Activated naive CD8-positive, alpha-beta T cell (primary cell): ENCODE measurements at regions not wholly inside any gene's neighbourhood (a gene's known extent, or its start where the extent isn't known, plus 50 kb on each side); places are given as distances from the start of the nearest gene placed in this dataset.

Source experiments
- H3K27ac Mint-ChIP-seq: one replicate; pipeline ENCODE4 v1.8.0; 2021; ENCODE audit warnings: mixed read lengths
- H3K27me3 Mint-ChIP-seq: one replicate; pipeline ENCODE4 v1.8.0; 2021; ENCODE audit warnings: mixed read lengths
- H3K36me3 Mint-ChIP-seq: one replicate; pipeline ENCODE4 v1.8.0; 2021; ENCODE audit warnings: mixed read lengths
- H3K4me1 Mint-ChIP-seq: one replicate; pipeline ENCODE4 v1.8.0; 2021; ENCODE audit warnings: low read depth, mixed read lengths
- H3K4me3 Mint-ChIP-seq: one replicate; pipeline ENCODE4 v1.8.0; 2021; ENCODE audit warnings: mild to moderate bottlenecking, mixed read lengths
- H3K9me3 Mint-ChIP-seq: one replicate; pipeline ENCODE4 v1.8.0; 2021; ENCODE audit warnings: low read depth, mixed read lengths

GRCh38 chr13:106917673-106918556 is 350.0 kb upstream of the ARGLU1 start:
- Mint-ChIP-seq H3K4me3 (peak overlapping the region; percentile 70), H3K27ac (no peak overlapping the region), H3K9me3 (no peaks in the 10 kb centered on the region), H3K4me1 (peaks cover 13% of the 10 kb centered on the region), H3K36me3 (no peaks in the 10 kb centered on the region), H3K27me3 (peaks cover 26% of the 10 kb centered on the region)

- Mint-ChIP-seq H3K27ac (no peak overlapping the region), H3K9me3 (no peaks in the 10 kb centered on the region), H3K36me3 (no peaks in the 10 kb centered on the region), H3K4me1 (peaks cover 13% of the 10 kb centered on the region), H3K27me3 (peaks cover 22% of the 10 kb centered on the region), H3K4me3 (peak overlapping the region; percentile 70)
Measured at GRCh38 chr13:106917024-106917571, 349.2 kb upstream of the ARGLU1 start.

- Mint-ChIP-seq H3K27me3 (peaks cover 20% of the 10 kb centered on the region), H3K9me3 (no peaks in the 10 kb centered on the region), H3K4me3 (peak overlapping the region; percentile 54), H3K27ac (no peak overlapping the region), H3K36me3 (no peaks in the 10 kb centered on the region), H3K4me1 (peaks cover 13% of the 10 kb centered on the region)
Measured at GRCh38 chr13:106916329-106916976, 348.5 kb upstream of the ARGLU1 start.

- Mint-ChIP-seq H3K4me3 (peak overlapping the region; percentile 6), H3K4me1 (peaks cover 13% of the 10 kb centered on the region), H3K27ac (no peak overlapping the region), H3K9me3 (no peaks in the 10 kb centered on the region), H3K36me3 (no peaks in the 10 kb centered on the region), H3K27me3 (peaks cover 13% of the 10 kb centered on the region)
Measured at GRCh38 chr13:106915146-106915545, 347.2 kb upstream of the ARGLU1 start.

GRCh38 chr13:106911627-106912026 is 343.7 kb upstream of the ARGLU1 start:
- peaks cover 10% of the 10 kb centered on the region for H3K27me3 Mint-ChIP-seq
- no peak overlapping the region for H3K27ac Mint-ChIP-seq
- H3K4me3 Mint-ChIP-seq, result no peak overlapping the region
- no peaks in the 10 kb centered on the region for H3K36me3 Mint-ChIP-seq
- H3K4me1 Mint-ChIP-seq, result peaks cover under 1% of the 10 kb centered on the region
- no peaks in the 10 kb centered on the region for H3K9me3 Mint-ChIP-seq

- H3K27ac Mint-ChIP-seq, result no peak overlapping the region
- no peak overlapping the region for H3K4me3 Mint-ChIP-seq
- H3K4me1 Mint-ChIP-seq, result no peaks in the 10 kb centered on the region
- H3K9me3 Mint-ChIP-seq, result no peaks in the 10 kb centered on the region
- H3K27me3 Mint-ChIP-seq, result peaks cover 10% of the 10 kb centered on the region
- no peaks in the 10 kb centered on the region for H3K36me3 Mint-ChIP-seq
Measured at GRCh38 chr13:106911020-106911419, 343.1 kb upstream of the ARGLU1 start.

GRCh38 chr13:106906426-106906996 is 338.6 kb upstream of the ARGLU1 start:
- no peak overlapping the region for H3K4me3 Mint-ChIP-seq
- H3K4me1 Mint-ChIP-seq, result no peaks in the 10 kb centered on the region
- no peaks in the 10 kb centered on the region for H3K27me3 Mint-ChIP-seq
- no peaks in the 10 kb centered on the region for H3K9me3 Mint-ChIP-seq
- H3K36me3 Mint-ChIP-seq, result no peaks in the 10 kb centered on the region
- H3K27ac Mint-ChIP-seq, result no peak overlapping the region

GRCh38 chr13:106905380-106906162 is 337.6 kb upstream of the ARGLU1 start:
- H3K9me3 Mint-ChIP-seq, result no peaks in the 10 kb centered on the region

GRCh38 chr13:106899442-106899841 is 331.5 kb upstream of the ARGLU1 start:
- no peak overlapping the region for H3K27ac Mint-ChIP-seq
- no peaks in the 10 kb centered on the region for H3K36me3 Mint-ChIP-seq
- no peaks in the 10 kb centered on the region for H3K27me3 Mint-ChIP-seq
- H3K4me1 Mint-ChIP-seq, result no peaks in the 10 kb centered on the region
- H3K9me3 Mint-ChIP-seq, result no peaks in the 10 kb centered on the region
- no peak overlapping the region for H3K4me3 Mint-ChIP-seq

More at GRCh38 chr13:106905380-106906162, 337.6 kb upstream of the ARGLU1 start:
- H3K36me3 Mint-ChIP-seq, result no peaks in the 10 kb centered on the region
- H3K27me3 Mint-ChIP-seq, result no peaks in the 10 kb centered on the region
- no peaks in the 10 kb centered on the region for H3K4me1 Mint-ChIP-seq
- H3K4me3 Mint-ChIP-seq, result no peak overlapping the region
- no peak overlapping the region for H3K27ac Mint-ChIP-seq

- Mint-ChIP-seq H3K4me1 (no peaks in the 10 kb centered on the region), H3K27ac (no peak overlapping the region), H3K4me3 (no peak overlapping the region), H3K9me3 (no peaks in the 10 kb centered on the region), H3K36me3 (no peaks in the 10 kb centered on the region), H3K27me3 (peaks cover under 1% of the 10 kb centered on the region)
Measured at GRCh38 chr13:106898231-106898630, 330.3 kb upstream of the ARGLU1 start.

- H3K36me3 Mint-ChIP-seq, result no peaks in the 10 kb centered on the region
- H3K4me1 Mint-ChIP-seq, result no peaks in the 10 kb centered on the region
- no peaks in the 10 kb centered on the region for H3K27me3 Mint-ChIP-seq
- no peak overlapping the region for H3K27ac Mint-ChIP-seq
- H3K9me3 Mint-ChIP-seq, result no peaks in the 10 kb centered on the region
- no peak overlapping the region for H3K4me3 Mint-ChIP-seq
Measured at GRCh38 chr13:106888148-106888547, 320.2 kb upstream of the ARGLU1 start.

GRCh38 chr13:106887686-106888085 is 319.7 kb upstream of the ARGLU1 start:
- Mint-ChIP-seq H3K4me1 (no peaks in the 10 kb centered on the region), H3K9me3 (no peaks in the 10 kb centered on the region), H3K4me3 (no peak overlapping the region), H3K36me3 (no peaks in the 10 kb centered on the region), H3K27me3 (no peaks in the 10 kb centered on the region), H3K27ac (no peak overlapping the region)

GRCh38 chr13:106883976-106884375 is 316.0 kb upstream of the ARGLU1 start:
- Mint-ChIP-seq H3K4me3 (no peak overlapping the region), H3K36me3 (no peaks in the 10 kb centered on the region), H3K27ac (no peak overlapping the region), H3K27me3 (no peaks in the 10 kb centered on the region), H3K9me3 (no peaks in the 10 kb centered on the region), H3K4me1 (no peaks in the 10 kb centered on the region)

GRCh38 chr13:106882246-106882645 is 314.3 kb upstream of the ARGLU1 start:
- H3K4me3 Mint-ChIP-seq, result no peak overlapping the region
- H3K27me3 Mint-ChIP-seq, result no peaks in the 10 kb centered on the region
- H3K27ac Mint-ChIP-seq, result no peak overlapping the region
- no peaks in the 10 kb centered on the region for H3K4me1 Mint-ChIP-seq
- H3K9me3 Mint-ChIP-seq, result no peaks in the 10 kb centered on the region
- H3K36me3 Mint-ChIP-seq, result no peaks in the 10 kb centered on the region
